ENCODE measurements at regions not wholly inside any gene's neighbourhood (a gene's known extent, or its start where the extent isn't known, plus 50 kb on each side); places are given as distances from the start of the nearest gene placed in this dataset.
A peak's percentile ranks its signal among the peaks of the same experiment; 100 is the strongest.
"Not testable (repeated sequence)": the region's sequence is repeated elsewhere in the genome, so short reads cannot be mapped to it uniquely, and the experiment has no call there.

DNA sequence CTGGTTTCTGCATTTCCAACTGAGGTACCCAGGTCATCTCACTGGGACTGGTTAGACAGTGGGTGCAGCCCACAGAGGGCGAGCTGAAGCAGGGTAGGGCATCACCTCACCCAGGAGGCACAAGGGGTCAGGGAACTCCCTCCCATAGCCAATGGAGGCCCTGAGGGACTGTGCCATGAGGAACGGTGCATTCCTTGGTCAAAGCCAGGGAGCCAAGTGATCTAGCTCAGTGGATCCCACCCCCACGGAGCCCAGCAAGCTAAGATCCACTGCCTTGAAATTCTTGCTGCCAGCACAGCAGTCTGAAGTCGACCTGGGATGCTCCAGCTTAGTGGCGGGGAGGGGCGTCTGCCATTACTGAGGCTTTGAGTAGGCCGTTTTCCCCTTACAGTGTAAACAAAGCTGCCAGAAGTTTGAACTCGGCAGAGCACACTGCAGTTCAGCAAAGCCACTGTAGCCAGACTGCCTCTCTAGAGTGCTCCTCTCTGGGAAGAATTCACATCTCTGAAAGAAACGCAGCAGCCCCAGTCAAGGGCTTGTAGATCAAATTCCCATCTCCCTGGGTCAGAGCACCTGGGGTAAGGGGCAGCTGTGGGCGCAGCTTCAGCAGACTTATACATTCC is 1386.6 kb upstream of the PCDH9 start:
- DNase-seq: no peak

DNA sequence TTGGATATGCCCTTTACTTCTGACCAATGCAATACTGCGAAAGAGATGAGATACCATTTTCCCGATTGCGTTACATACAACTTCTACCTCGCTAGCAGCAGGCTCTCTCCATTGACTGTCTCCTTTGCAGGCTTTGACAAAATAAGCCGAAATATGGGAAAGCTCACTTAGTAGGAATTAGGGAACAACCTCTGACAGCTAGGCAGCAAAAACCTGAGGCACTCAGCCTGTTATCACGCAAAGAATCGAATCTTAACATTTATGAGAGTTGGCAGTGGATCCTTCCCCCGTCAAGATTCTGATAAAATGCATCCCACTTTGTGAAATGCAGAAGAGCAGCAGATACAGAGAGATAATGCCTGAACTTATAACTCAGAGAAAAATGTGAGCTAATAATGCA is 1379.5 kb upstream of the PCDH9 start:
- DNase-seq: no peak

DNA sequence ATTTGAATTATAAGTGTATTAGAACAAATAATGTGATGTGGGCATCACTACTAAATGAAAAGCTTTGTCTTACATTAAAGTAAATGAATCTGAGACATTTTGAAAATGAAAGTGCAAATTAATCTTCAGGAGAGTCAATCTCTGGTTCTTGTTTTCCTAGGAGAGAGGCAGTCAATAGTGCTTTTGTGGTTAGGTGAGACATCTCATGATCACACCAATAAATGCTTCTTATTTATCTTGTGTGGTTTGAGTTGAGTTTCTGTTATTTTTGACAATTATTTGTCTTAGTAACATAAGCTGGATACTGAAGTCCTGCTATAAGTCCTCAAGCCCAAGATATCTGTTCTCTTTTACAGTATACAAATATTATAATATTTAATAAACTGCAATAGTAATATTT is 1378.0 kb upstream of the PCDH9 start:
- no peak for DNase-seq

DNA sequence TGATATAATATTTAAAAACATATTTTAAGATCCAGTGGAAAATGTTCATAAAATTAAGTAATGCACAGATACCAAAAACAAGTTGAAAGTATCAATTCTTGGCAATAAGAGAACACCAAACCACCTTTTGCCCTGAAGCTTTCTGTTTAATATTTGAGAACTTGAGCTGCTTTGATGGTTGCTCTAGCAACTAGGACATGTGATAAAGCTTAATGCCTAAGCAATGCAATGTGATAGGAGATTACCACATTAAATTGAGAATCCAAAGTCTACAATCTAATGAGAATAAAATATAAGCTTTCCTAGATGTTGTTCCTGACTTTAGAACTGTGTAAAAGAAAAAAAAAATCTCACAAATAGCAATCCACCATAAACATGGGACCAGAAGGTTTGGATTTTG is 1367.5 kb upstream of the PCDH9 start:
- DNase-seq: peak in 1 of 2 experiments; percentile 29

DNA sequence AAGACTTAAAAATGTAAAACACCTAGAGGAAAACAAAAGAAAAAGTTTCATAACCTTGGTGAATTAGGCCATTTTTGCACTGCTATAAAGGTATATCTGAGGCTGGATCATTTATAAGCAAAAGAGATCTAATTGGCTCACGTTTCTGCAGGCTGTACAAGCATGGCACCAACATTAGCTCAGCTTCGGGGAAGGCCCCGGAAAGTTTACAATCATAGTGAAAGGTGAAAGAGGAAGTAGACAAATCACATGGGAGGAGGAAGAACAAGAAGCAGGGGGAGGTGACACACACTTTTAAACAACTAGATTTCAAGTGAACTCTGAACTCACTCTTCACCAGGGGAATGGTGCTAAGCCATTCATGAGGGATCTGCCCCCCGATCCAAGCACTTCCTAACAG is 1358.5 kb upstream of the PCDH9 start:
- DNase-seq: no peak

DNA sequence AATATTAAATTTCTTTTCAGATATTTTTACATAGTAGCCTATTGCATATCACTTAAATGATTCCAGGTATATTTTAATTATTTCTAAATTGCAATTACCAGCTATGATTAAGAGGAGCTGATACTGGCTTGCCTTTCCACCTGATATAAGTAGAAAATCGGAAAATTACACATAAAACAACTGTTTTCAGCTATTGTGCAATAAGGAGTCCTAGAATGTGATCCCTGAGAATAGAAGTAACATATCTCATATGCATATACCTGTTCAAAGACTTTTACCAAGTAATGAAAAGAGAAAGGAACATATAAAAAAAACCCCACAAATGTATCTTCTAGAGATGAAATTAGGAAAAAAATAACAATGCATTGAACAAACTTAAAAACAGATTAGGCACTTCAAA is 1354.6 kb upstream of the PCDH9 start:
- no peak for DNase-seq

DNA sequence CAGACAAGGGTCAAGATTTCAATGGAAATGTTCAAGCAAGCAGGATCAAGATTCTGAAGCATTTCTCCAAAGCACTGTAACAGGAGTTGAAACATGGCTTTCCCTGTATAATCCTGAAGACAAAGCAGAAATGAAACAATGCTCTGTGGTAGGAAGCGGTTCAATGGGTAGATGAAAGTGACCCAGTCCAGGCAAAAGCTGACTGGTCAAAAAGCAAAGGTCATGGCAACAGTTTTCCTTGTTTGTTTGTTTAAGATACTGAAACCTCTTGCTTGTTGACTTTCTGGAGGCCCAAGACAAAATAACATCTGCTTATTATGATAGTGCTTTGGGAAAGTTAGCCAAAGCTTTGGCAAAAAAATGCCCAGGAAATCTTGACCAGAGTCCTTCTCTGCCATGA is 1343.9 kb upstream of the PCDH9 start:
- no peak for DNase-seq

DNA sequence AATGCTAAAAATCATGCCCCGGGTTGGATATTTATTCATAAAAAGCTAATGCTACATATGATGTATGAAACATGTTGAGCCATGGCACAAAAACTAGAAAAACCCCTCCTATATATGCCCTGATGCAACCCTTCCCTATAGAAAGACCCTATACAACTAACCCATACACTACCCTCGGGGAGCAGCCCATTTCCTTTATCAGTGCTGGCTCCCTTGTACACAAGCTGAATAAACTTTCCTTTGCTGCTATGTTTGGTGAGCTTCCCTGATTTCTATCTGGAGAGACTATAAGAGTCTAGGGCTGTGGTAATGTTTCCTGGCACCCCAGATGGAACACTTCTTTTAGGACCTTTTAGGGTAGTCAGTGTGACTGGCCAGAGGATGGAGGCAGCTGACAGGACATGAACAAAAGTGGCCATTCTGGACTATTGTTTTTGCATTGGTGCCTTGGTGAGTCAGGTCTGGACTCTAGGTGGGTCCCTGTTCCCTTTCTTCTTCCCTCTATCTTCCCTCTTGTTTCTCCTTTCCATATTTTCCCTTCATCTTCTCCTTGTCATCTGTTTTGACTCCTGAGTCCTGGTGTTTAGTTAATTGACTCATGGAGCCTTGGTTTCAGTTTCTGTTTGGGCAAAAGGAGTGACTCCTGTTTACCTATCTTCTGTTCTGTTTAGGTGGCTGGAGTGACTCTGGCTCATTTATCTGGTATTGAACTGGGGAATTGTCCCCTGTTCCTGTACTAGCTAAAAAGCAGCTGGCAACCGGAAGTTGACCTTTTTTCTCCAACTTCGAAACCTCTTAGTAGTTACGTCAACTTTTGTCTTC is 1321.8 kb upstream of the PCDH9 start:
- no peak for DNase-seq

DNA sequence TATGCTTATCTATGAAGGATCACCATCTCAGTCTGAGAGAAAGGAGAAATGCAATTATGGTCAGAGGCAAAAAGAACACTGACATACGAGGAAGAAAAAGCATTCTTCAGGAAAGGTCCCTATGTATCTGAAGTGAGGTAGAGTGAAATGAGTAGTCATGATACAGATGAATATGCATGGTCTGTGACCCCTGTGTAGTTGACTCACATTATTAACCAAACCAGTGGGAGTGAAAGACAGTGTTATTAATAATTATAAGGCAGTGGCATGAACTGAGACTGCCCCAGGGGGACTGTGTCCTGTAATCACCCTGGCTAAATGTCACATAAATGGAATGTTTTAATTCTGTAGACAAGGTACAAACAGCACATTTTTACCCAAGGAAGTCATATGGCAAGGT is 1320.2 kb upstream of the PCDH9 start:
- no peak for DNase-seq

DNA sequence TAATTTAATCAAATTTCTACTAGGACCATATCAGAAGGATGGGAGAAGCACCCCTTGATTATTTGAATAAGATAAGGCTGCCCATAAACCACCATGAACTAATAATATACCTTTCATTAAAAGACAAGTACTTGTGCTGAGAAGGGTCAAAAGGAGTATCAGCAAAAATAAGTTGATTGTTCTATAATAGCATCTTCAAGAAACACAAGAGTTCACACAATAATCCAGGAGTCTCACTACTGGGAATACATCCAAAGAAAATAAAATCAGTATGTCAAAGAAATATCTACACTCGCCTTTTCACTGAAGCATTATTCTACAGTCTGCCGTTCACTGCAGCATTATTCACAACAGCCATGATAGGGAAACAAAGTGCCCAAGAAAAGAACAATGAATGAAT is 1310.1 kb upstream of the PCDH9 start:
- DNase-seq: no peak

DNA sequence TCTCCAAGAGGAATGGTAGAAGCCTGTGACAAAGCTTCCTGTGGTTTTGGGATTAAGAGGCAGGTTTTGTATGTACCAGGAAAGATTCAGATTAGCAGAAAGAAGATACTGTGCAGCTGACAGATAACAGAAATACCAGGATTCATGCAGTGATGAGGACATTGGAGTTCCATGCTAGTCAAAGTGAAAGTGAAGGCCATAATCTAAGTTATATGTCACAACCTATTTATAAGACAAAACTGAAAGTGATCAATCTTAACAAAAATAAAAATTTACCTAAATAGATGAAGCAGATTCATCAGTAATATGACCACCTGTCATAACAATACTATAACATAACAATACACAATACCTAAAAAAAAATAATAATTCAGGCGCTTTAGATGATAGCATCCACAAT is 1305.2 kb upstream of the PCDH9 start:
- no peak for DNase-seq

DNA sequence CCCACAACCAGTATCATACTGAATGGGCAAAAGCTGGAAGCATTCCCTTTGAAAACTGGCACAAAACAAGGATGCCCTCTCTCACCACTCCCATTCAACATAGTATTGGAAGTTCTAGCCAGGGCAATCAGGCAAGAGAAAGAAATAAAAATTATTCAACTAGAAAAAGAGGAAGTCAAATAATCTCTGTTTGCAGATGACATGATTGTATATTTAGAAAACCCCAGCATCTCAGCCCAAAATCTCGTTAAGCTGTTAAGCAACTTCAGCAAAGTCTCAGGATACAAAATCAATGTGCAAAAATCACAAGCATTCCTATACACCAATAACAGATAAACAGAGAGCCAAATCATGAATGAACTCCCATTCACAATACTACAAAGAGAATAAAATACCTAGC is 1297.0 kb upstream of the PCDH9 start:
- not testable (repeated sequence) for DNase-seq

DNA sequence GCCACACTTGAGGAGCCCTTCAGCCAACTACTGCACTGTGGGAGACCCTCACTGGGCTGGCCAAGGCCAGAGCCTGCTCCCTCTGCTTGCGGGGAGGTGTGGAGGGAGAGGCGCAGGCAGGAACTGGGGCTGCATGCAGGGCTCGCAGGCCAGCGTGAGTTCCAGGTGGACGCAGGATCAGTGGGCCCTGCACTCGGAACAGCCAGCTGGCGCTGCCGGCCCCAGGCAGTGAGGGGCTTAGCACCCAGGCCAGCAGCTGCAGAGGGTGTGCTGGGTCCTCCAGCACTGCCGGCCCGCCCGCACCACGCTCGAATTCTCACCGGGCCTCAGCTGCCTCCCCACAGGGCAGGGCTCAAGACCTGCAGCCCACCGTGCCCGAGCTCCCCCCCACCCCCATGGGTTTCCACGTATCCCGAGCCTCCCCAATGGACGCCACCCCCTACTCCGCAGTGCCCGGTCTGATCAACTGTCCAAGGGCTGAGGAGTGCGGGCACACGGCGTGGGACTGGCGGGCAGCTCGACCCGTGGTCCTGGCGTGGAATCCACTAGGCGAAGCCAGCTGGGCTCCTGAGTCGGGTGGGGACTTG is 1293.8 kb upstream of the PCDH9 start:
- no peak for DNase-seq

DNA sequence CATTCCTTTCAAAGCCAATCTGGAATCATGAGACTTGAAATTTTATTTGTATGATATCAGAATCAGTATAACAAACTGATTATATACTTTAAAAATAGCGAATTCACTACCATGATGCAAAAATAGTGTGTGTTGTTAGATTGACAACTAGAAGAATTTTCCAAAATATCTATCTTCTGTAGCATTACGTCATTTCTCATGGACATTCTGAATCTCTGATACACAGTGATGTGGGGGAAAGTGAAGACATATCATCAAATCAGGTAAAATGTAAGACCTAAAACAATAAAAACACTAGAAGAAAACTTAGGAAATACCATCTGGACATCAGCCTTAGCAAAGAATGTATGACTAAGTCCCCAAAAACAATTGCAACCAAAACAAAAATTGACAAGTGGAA is 1292.0 kb upstream of the PCDH9 start:
- no peak for DNase-seq

DNA sequence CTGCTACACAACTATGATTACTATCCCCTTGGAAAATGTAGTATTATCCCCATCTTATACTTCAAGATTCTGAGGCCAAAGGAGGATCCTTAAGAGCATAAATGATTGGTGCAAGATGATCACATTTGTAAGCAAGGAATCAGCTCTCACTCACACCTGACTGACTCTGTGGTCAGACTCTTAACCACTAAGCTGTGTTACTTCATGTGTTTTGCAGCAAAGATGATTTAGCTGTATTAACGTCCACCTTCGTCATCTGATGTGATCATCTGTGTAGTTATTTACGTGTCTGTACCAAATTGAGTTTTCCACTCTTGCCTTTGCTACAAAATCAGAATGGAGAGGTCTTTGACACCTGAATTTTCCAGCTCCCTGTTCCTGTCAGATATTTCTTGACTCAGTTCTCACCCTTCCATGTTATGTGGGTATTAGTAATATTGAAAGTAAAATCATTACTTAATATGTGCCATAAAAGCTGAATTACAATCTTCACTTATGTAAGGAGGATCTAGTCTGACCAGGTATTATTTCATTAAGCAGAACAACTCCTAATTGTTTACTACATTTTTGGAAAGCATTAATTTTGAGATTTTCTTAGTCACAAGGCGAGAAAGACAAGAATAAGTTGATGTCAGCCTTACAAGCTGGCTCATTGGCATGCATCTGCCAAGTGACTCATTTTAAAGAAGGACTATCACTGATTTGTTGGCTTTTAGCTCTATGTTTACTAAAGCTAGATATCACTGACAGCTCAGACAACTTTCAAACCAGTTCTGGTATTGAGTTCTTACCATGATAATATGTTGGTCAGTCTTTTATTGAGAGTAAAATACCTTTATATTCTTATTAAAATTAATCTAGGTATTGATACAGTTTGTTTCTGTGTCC is 1279.8 kb upstream of the PCDH9 start:
- no peak for DNase-seq

DNA sequence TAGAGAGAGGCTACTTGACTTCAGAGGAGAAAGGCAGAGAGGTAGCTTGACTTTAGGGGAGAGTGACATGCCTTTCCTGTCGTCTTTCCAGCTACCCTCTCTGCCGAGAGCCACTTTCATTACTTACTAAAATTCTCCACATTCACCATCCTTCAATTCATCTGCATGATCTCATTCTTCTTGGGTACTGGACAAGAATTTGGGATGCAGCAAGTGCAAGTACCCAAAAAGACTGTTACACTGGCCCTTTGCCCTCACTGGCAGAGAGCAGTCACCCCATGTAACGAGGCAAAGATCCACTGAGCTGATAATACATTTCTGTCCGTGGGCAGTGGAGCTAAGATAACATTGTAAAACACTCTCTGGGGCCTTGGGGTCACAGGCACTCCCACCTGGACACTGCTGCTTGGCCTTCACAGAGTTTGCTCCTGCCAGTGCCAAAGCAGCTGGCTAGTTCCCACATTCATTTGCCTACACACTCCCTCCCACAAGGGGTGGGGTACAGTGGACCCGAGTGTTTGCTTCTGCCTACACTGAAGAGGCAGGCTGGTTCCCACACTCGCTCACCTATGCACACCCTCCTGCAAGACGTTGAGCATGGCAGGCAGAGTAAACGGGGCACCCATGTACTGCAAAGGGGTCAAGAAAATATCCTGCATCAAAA is 1276.9 kb upstream of the PCDH9 start:
- DNase-seq: no peak

DNA sequence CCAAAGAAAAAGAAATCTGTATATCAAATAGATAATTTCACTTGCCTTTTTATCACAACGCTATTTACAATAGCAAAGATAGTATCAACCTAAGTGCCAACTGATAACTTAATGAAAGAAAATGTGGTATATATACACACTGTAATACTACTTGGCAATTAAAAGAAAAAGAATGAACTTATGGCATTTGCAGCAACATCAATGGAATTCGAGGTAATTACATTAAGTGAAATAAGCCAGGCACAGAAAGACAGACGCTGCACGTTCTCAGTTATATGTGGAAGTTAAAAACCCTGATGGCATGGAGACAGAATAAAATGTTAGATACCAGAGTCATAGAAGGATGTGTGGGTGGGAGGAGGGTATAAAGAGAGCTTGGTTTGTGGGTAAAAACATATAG is 1260.5 kb upstream of the PCDH9 start:
- DNase-seq: no peak

DNA sequence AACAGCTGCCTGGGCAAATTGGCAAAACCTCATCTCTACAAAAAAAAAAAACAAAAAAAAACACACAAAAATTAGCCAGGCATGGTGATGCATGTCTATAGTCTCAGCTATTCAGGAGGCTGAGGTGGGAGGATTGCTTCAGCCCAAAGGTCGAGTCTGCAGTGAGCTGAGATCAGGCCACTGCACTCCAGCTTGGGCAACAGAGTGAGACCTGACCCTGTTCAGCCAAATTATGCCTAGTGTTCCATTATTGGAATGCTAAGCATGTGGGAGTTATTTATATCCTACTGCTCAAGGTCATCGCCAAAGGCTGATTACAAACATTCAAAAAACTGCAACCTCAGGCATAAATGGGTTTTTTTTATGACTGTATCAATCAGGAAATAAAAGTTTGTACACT is 1251.0 kb upstream of the PCDH9 start:
- DNase-seq: no peak

DNA sequence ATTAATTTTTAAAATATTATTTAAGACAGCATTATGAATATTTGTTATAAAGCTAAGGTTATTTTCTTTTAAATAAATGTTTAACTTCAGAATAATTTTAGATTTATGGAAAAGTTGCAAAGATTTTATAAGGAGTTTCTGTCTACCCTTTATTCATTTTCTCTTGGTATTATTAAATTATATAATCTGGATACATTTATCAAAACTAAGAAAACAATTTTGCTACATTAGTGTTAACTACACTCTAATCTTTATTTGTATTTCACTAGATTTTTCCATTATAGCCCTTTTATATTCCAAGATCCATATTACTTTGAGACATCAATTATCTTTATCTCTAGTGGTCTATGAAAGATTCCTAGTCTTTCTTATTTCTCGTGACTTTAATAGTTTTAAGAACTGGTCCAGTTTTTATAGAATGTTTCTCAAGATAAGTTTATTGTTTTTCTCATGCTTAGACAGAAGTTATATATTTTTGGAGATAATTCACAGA is 1243.7 kb upstream of the PCDH9 start:
- no peak for DNase-seq

DNA sequence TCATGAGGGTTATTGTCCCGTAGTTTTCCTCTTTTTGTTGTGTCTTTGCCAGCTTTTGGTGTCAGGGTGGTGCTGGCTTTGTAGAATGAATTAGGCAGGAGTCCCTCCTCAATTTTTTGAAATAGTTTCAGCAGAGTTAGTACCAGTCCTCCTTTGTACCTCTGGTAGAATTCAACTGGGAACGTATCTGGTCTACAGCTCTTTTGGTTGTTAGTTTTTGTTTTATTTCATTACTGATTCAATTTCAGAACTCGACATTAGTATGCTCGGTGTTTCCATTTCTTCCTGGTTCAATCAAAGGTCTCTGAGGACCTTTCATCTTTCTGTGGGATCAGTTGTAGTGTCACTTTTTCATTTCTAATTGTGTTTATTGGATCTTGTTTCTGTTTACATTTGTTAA is 1237.0 kb upstream of the PCDH9 start:
- DNase-seq: no peak

DNA sequence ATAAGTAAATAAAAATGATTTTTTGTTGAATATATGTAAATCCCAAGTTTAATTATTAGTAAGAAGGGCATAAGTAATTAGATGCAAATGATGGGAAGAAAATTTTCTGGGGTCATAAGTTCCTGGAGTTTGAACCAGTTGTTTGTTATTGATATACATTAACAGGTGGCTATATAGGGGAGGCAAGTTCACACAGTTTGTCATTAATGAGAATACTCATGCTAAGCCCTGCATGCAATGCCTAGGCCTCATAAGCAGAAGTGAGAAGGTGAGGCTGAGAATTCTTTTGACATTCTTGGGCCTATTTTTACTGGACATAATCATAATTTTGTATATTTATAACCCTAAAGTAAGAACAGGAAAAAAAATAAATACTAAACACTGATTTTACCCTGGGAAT is 1210.7 kb upstream of the PCDH9 start:
- DNase-seq: no peak

DNA sequence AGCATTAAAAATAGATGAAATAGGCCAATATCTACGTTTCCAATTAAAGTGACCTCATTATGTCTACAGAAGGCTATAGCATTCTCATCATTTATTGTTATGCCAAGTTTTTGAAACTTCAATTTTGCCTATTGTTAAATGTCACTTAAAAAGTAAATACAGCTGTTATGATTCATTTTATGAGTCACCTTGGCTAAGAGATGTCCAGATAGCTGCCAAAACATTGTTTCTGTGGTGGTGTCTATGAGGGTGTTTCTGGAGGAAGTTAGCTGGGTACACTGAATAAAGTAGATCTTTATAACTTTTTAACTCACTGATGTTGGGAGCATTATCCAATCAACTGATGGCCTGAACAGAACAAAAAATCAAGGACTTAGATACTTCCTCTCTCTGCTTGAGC is 1209.7 kb upstream of the PCDH9 start:
- no peak for DNase-seq

DNA sequence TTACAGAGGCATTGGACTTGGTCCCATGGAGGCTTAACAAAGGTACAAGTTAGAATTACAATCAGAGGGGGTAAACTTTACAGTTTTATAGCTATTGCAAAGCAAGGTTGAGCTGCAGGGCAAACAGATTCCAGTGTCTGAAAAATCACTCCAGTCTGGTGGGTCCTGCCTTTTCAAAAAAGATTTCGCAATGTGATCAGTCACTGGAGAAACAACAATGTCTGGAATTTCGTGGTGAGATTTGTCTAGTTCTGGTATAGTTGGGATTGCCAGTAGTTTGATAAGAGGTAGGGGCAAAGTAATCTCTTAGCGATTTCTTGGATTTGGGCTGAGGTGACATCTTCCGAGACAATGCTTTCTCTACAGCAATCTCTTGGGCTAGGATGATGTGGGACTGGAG is 1198.2 kb upstream of the PCDH9 start:
- DNase-seq: no peak
